Endothelial cell of umbilical vein (primary cell): ENCODE measurements at regions not wholly inside any gene's neighbourhood (a gene's known extent, or its start where the extent isn't known, plus 50 kb on each side); places are given as distances from the start of the nearest gene placed in this dataset.

ENCODE experiments used
- EZH2 ChIP-seq: IDR thresholded peaks from 2 replicates; pipeline ENCODE4 v1.6.1; 2012; ENCODE audit warnings: borderline replicate concordance, low read depth, mild to moderate bottlenecking, moderate library complexity, low read length, inconsistent platforms; ENCODE audit not compliant: severe bottlenecking
- MYC ChIP-seq: IDR thresholded peaks from one replicate; pipeline ENCODE4 v1.6.1; 2011; ENCODE audit warnings: mild to moderate bottlenecking, low read depth, low read length
- POLR2A ChIP-seq: IDR thresholded peaks from 2 replicates; pipeline ENCODE4 v1.6.1; 2012; ENCODE audit warnings: low read depth, mild to moderate bottlenecking, control low read depth, low read length
- POLR2AphosphoS5 ChIP-seq: IDR thresholded peaks from 2 replicates; pipeline ENCODE4 v1.6.1; 2012; ENCODE audit warnings: low read depth, mild to moderate bottlenecking, control low read depth, low read length, moderate library complexity; ENCODE audit not compliant: insufficient read depth
- TF ChIP-seq, protein P1 (sequence below), 2 donors: IDR thresholded peaks; 1 replicate in 1 of 2; 2 replicates in 1 of 2; pipeline ENCODE4 v1.5.1; 2011; ENCODE audit warnings: low read length in 2 of 2, mild to moderate bottlenecking in 2 of 2, moderate library complexity in 2 of 2, control low read depth in 1 of 2, inconsistent platforms in 1 of 2, low read depth in 1 of 2; ENCODE audit not compliant: insufficient read depth in 1 of 2; ENCODE audit errors: extremely low read depth in 1 of 2
- TF ChIP-seq, protein P2 (sequence below): IDR thresholded peaks from 2 replicates; pipeline ENCODE4 v1.6.1; 2011; ENCODE audit not compliant: insufficient read depth, insufficient read length

DNA sequence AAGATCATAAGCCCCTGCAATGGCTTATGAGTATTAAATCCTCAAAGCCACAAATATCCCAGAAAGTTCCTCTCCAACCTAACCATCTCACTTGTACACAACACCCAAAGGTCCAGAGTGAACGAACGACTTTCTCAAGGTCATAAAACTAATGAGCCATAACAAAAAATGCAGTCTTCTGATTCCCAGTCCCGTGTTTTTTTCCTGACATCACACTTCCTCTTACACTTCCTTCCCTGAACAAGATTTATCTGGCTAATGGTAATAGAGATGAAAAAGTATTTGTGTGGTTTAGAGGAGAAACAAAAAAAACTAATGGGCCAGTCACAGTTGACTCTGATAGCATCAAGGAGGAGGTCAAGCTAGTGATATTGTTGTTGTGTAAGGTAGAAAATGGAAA, 99.5 kb upstream of the KLHL13 start:
- TF ChIP-seq MYC (no peak), POLR2A (peak; percentile 12), EZH2 (no peak), POLR2AphosphoS5 (no peak)
- TF ChIP-seq, protein P1, sequence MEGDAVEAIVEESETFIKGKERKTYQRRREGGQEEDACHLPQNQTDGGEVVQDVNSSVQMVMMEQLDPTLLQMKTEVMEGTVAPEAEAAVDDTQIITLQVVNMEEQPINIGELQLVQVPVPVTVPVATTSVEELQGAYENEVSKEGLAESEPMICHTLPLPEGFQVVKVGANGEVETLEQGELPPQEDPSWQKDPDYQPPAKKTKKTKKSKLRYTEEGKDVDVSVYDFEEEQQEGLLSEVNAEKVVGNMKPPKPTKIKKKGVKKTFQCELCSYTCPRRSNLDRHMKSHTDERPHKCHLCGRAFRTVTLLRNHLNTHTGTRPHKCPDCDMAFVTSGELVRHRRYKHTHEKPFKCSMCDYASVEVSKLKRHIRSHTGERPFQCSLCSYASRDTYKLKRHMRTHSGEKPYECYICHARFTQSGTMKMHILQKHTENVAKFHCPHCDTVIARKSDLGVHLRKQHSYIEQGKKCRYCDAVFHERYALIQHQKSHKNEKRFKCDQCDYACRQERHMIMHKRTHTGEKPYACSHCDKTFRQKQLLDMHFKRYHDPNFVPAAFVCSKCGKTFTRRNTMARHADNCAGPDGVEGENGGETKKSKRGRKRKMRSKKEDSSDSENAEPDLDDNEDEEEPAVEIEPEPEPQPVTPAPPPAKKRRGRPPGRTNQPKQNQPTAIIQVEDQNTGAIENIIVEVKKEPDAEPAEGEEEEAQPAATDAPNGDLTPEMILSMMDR (IDR thresholded peaks at IDR 0.05; ENCODE audit: extremely low read depth in 1 of 2, insufficient read depth in 1 of 2, low read depth in 1 of 2, low read length in 2 of 2), result no peak
- TF ChIP-seq, protein P2, sequence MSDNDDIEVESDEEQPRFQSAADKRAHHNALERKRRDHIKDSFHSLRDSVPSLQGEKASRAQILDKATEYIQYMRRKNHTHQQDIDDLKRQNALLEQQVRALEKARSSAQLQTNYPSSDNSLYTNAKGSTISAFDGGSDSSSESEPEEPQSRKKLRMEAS, result no peak
